ENCODE measurements at regions not wholly inside any gene's neighbourhood (a gene's known extent, or its start where the extent isn't known, plus 50 kb on each side); places are given as distances from the start of the nearest gene placed in this dataset.
"Not testable (repeated sequence)": the region's sequence is repeated elsewhere in the genome, so short reads cannot be mapped to it uniquely, and the experiment has no call there.

- Mint-ChIP-seq H3K27ac (no peak overlapping the region), H3K4me3 (no peak overlapping the region), H3K9me3 (ENCODE audit: low read depth) (peaks cover 2% of the 10 kb centered on the region), H3K27me3 (peaks cover 12% of the 10 kb centered on the region), H3K36me3 (no peaks in the 10 kb centered on the region), H3K4me1 (no peaks in the 10 kb centered on the region)
- CTCF ChIA-PET = no interaction called here
- ATAC-seq (no peak), DNase-seq (no peak)
Observed at GRCh38 chr3:14057701-14058100, 67.0 kb downstream of the CHCHD4 start.

GRCh38 chr3:14047841-14048240 is 76.8 kb downstream of the CHCHD4 start:
- CTCF ChIA-PET = no interaction called here

DNA sequence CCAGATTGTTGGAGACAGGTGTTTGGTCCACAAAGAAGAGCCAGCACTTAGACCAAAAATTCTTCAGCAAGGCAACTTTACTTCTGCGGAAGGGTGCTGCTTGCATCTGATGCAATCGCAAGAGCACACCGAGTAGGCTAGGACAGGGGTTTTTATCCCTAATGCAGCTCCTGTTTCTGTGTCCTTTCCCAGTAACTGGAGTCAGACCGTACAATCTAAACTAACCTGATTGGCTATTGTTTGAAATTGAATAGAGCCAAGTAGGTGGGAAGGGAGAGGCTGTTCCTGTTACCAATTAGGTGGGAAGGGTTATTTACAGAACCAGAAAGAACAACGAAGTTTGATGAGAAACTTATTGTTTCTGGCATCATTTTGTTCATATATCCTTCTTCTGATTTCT is 77.6 kb downstream of the CHCHD4 start:
- Mint-ChIP-seq H3K27me3 (peaks cover 40% of the 10 kb centered on the region), H3K4me1 (no peaks in the 10 kb centered on the region), H3K27ac (no peak overlapping the region), H3K9me3 (ENCODE audit: low read depth) (no peaks in the 10 kb centered on the region), H3K36me3 (no peaks in the 10 kb centered on the region), H3K4me3 (no peak overlapping the region)
- ATAC-seq = no peak
- CTCF ChIA-PET = no interaction called here
- DNase-seq = no peak

More at GRCh38 chr3:14047841-14048240, 76.8 kb downstream of the CHCHD4 start:
- no peak overlapping the region for H3K4me3 Mint-ChIP-seq
- H3K36me3 Mint-ChIP-seq = no peaks in the 10 kb centered on the region
- H3K27ac Mint-ChIP-seq = no peak overlapping the region
- no peaks in the 10 kb centered on the region for H3K9me3 Mint-ChIP-seq (ENCODE audit: low read depth)
- no peaks in the 10 kb centered on the region for H3K4me1 Mint-ChIP-seq
- peaks cover 42% of the 10 kb centered on the region for H3K27me3 Mint-ChIP-seq
- no peak for DNase-seq
- no peak for ATAC-seq

DNA sequence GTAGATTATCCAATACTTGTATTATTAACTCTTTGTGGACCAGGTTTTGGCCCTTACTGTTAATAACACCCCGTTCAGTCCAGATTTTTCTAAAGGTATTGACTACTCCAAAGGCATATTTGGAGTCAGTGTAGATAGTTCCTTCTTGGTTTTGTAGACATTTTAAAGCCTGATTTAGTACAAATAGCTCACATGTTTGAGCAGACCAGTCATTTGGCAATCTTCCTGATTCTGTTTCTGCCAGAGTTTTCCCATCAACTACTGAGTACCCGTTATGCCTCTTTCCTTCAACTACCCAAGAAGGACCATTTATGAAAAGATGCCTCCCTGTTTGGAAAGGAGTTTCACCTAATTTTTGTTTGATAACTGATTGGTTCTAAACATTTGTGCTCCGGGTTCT is 82.0 kb downstream of the CHCHD4 start:
- Mint-ChIP-seq H3K4me1 (no peaks in the 10 kb centered on the region), H3K36me3 (no peaks in the 10 kb centered on the region), H3K4me3 (no peak overlapping the region), H3K27ac (no peak overlapping the region), H3K27me3 (peaks cover 22% of the 10 kb centered on the region), H3K9me3 (ENCODE audit: low read depth) (no peaks in the 10 kb centered on the region)
- CTCF ChIA-PET = no interaction called here
- DNase-seq (no peak), ATAC-seq (no peak)

DNA sequence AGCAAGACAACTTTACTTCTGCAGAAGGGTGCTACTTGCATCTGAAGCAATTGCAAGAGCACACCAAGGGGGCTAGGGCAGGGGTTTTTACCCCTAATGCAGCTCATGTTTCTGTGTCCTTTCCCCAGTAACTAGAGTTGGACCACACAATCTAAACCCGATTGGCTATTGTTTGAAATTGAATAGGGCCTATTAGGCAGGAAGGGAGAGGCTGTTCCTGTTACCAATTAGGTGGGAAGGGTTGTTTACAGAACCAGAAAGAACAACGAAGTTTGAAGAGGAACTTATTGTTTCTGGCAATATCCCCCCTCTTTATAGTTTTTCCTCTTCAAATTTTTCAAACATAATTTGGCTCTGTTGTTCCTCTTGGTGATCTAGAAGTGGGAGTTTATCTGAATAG is 85.5 kb downstream of the CHCHD4 start:
- Mint-ChIP-seq H3K4me3 (no peak overlapping the region), H3K36me3 (no peaks in the 10 kb centered on the region), H3K27me3 (peaks cover 6% of the 10 kb centered on the region), H3K9me3 (ENCODE audit: low read depth) (peaks cover 4% of the 10 kb centered on the region), H3K4me1 (no peaks in the 10 kb centered on the region), H3K27ac (no peak overlapping the region)
- CTCF ChIA-PET = no interaction called here
- ATAC-seq (no peak), DNase-seq (no peak)

GRCh38 chr3:14037211-14037610 is 87.5 kb downstream of the CHCHD4 start:
- DNase-seq = no peak
- no peak for ATAC-seq
- CTCF ChIA-PET = no interaction called here
- Mint-ChIP-seq H3K36me3 (no peaks in the 10 kb centered on the region), H3K27me3 (peaks cover 7% of the 10 kb centered on the region), H3K4me1 (no peaks in the 10 kb centered on the region), H3K9me3 (ENCODE audit: low read depth) (peaks cover 4% of the 10 kb centered on the region), H3K27ac (no peak overlapping the region), H3K4me3 (no peak overlapping the region)

DNA sequence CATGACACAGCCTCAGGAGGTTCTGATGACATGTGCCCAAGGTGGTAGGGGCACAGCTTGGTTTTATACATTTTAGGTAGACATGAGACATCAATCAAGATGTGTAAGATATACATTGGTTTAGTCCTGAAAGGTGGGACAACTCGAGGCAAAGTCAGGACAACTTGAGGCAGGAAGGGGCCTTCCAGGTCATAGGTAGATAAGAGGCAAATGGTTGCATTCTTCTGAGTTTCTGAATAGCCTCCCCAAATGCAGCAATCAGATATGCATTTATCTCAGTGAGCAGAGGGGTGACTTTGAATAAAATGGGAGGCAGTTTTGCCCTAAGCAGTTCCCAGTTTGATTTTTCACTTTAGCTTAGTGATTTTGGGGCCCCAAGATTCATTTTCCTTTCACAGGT is 91.6 kb downstream of the CHCHD4 start:
- H3K9me3 Mint-ChIP-seq (ENCODE audit: low read depth) = peaks cover 6% of the 10 kb centered on the region
- no peaks in the 10 kb centered on the region for H3K36me3 Mint-ChIP-seq
- no peak overlapping the region for H3K27ac Mint-ChIP-seq
- peaks cover 7% of the 10 kb centered on the region for H3K27me3 Mint-ChIP-seq
- no peak overlapping the region for H3K4me3 Mint-ChIP-seq
- CTCF ChIA-PET = no interaction called here
- DNase-seq = no peak
- ATAC-seq = no peak
- no peaks in the 10 kb centered on the region for H3K4me1 Mint-ChIP-seq

DNA sequence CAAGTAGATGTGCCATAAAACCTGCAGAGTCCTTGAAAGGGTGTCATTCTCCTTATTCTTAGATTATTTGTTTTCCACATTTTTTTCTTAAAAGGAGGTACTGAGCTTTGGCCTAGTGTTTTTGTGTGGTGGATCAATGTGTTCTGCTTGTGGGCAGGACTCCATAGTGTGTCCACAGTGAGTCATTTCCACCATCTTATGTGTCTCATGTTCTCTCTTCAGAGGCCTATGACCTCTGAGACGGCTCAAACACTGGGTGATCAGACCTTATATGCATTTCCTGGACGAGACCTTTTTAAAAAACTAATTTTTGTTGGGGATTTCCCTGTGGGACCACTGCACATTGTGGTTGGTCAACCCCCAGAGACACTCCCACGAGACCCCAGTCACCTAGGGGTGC is 93.4 kb downstream of the CHCHD4 start:
- H3K9me3 Mint-ChIP-seq (ENCODE audit: low read depth) = peaks cover 7% of the 10 kb centered on the region
- H3K36me3 Mint-ChIP-seq = no peaks in the 10 kb centered on the region
- H3K4me1 Mint-ChIP-seq = no peaks in the 10 kb centered on the region
- H3K4me3 Mint-ChIP-seq = no peak overlapping the region
- DNase-seq (no peak), ATAC-seq (no peak)
- CTCF ChIA-PET = no interaction called here
- H3K27me3 Mint-ChIP-seq = peaks cover 7% of the 10 kb centered on the region
- H3K27ac Mint-ChIP-seq = no peak overlapping the region

- not testable (repeated sequence) for H3K27ac Mint-ChIP-seq; H3K27me3 Mint-ChIP-seq; H3K4me3 Mint-ChIP-seq; H3K9me3 Mint-ChIP-seq (ENCODE audit: low read depth); H3K36me3 Mint-ChIP-seq; DNase-seq; ATAC-seq; H3K4me1 Mint-ChIP-seq
- CTCF ChIA-PET = interaction anchor here (1.0 kb wide), 1 partner anchor 11 kb away, joined by 3 read pairs; no protein-coding TSS in a partner anchor
Observed at GRCh38 chr3:14029390-14029995, 95.2 kb downstream of the CHCHD4 start.

GRCh38 chr3:14028122-14028521 is 96.5 kb downstream of the CHCHD4 start:
- H3K4me1 Mint-ChIP-seq; DNase-seq; ATAC-seq; CTCF ChIA-PET; H3K9me3 Mint-ChIP-seq (ENCODE audit: low read depth); H3K27ac Mint-ChIP-seq; H3K27me3 Mint-ChIP-seq; H3K4me3 Mint-ChIP-seq; H3K36me3 Mint-ChIP-seq: not testable (repeated sequence)

GRCh38 chr3:14019459-14019858 is 105.2 kb downstream of the CHCHD4 start:
- CTCF ChIA-PET = no interaction called here
- DNase-seq (no peak), ATAC-seq (no peak)
- H3K36me3 Mint-ChIP-seq = no peaks in the 10 kb centered on the region
- peaks cover 16% of the 10 kb centered on the region for H3K27me3 Mint-ChIP-seq
- H3K27ac Mint-ChIP-seq = no peak overlapping the region
- H3K9me3 Mint-ChIP-seq (ENCODE audit: low read depth) = peaks cover 7% of the 10 kb centered on the region
- no peak overlapping the region for H3K4me3 Mint-ChIP-seq
- no peaks in the 10 kb centered on the region for H3K4me1 Mint-ChIP-seq

DNA sequence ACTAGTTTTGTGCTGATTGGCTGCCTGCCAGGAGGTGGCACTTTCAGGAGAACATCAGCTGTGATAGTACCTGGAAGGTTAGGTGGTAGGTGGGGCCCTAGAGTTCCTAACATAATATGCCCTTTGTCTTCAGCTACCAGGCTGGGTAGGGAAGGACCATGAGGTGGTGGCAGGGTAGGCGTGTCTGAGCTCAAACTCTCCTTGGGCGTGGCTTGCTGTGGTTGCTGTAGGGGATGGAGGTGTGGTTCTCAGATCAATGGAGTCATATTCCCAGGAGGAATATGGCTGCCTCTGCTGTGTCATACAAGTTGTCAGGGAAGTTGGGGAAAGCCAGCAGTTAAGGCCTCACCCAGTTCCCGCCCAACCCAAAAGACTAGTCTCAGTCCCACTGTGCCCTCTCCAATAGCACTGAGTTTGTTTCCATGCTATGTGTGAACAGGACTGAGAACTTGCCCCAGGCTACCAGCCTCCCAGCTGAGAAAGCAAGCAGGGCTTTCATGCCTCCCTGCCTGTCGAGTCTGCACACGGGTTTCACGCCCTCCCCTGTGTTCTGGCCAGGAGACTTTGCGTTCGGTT is 107.7 kb downstream of the CHCHD4 start:
- H3K36me3 Mint-ChIP-seq = no peaks in the 10 kb centered on the region
- ATAC-seq (no peak), DNase-seq (no peak)
- H3K4me3 Mint-ChIP-seq = no peak overlapping the region
- H3K27ac Mint-ChIP-seq = no peak overlapping the region
- H3K4me1 Mint-ChIP-seq = no peaks in the 10 kb centered on the region
- no peaks in the 10 kb centered on the region for H3K9me3 Mint-ChIP-seq (ENCODE audit: low read depth)
- CTCF ChIA-PET = no interaction called here
- peaks cover 29% of the 10 kb centered on the region for H3K27me3 Mint-ChIP-seq

DNA sequence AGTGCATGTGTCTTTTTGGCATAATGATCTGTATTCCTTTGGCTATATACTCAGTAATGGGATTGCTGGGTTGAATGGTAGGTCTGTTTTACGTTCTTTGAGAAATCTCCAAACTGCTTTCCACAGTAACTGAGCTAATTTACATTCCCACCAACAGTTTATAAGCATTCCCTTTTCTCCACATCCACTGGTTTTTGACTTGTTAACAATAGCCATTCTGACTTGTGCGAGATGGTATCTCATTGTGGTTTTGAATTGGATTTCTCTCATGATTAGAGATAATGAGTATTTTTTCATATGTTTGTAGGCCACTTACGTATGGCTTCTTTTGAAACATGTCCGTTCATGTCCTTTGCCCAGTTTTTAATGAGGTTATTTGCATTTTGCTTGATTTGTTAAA is 117.7 kb downstream of the CHCHD4 start:
- Mint-ChIP-seq H3K27me3 (peaks cover 17% of the 10 kb centered on the region), H3K36me3 (no peaks in the 10 kb centered on the region), H3K4me3 (no peak overlapping the region), H3K9me3 (ENCODE audit: low read depth) (no peaks in the 10 kb centered on the region), H3K27ac (no peak overlapping the region), H3K4me1 (no peaks in the 10 kb centered on the region)
- CTCF ChIA-PET = no interaction called here
- no peak for DNase-seq
- no peak for ATAC-seq

DNA sequence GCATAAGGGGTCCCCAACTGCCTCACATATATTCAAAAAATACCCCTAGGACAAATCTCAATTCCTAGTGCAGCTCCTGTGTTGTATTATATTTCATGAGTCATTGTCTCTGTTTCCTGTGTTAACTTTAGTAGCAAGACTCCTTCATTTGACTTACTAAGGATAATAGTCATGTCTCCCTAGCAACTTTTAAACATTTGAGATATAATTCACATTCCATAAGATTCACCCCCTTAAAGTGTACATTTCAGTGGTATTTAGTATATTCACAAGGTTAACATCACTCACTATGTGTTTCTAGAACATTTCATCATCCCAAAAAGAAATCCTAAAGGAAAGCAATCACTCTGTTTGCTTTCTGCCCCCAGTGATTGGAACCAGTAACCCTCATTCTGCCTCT is 121.3 kb upstream of the WNT7A start:
- Mint-ChIP-seq H3K27ac (no peak overlapping the region), H3K4me1 (no peaks in the 10 kb centered on the region), H3K27me3 (peaks cover 12% of the 10 kb centered on the region), H3K4me3 (no peak overlapping the region), H3K36me3 (no peaks in the 10 kb centered on the region), H3K9me3 (ENCODE audit: low read depth) (no peaks in the 10 kb centered on the region)
- DNase-seq = no peak
- CTCF ChIA-PET = no interaction called here
- ATAC-seq = no peak

GRCh38 chr3:14000556-14000955 is 120.7 kb upstream of the WNT7A start:
- H3K4me3 Mint-ChIP-seq = no peak overlapping the region
- H3K27me3 Mint-ChIP-seq = peaks cover 7% of the 10 kb centered on the region
- peaks cover 2% of the 10 kb centered on the region for H3K9me3 Mint-ChIP-seq (ENCODE audit: low read depth)
- H3K4me1 Mint-ChIP-seq = no peaks in the 10 kb centered on the region
- DNase-seq (no peak), ATAC-seq (no peak)
- CTCF ChIA-PET = no interaction called here
- H3K27ac Mint-ChIP-seq = no peak overlapping the region
- H3K36me3 Mint-ChIP-seq = no peaks in the 10 kb centered on the region

Data from activated CD8-positive, alpha-beta memory T cell treated with anti-CD3 and anti-CD28 coated beads, Interleukin-2, amount 10 ng/mL, durations not matched to agents 7 days and 5 days (primary cell).